ENCODE measurements at regions not wholly inside any gene's neighbourhood (a gene's known extent, or its start where the extent isn't known, plus 50 kb on each side); places are given as distances from the start of the nearest gene placed in this dataset.

DNA sequence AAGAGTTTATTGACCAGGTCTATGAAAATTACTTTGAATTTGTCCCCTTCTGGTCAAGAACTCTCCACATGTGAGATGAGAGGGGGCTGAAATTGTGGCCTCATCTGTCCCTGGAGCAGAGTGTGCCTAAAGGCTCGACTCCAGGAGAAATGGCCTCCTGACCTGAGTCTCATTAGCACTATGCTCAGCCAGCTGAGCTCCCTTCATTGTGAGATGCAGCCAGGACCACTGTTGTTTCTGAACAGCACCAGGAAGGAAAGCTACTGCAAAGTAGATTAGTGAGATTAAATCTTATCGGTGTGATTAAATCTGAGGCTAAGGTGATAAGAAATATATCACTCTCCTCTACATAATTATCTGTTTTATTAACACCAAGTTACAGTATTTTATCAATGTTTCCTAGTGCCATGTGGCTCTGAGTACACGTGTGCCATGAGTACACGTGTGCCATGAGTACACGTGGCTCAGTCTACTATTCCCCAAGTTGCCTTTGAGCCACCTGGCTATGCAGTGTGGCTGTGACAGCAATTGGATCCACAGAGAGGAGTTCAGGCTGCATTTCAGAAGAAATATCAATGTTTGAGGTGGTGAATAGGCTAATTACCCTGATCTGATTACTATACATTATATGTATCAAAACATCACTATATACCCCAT lies 126.9 kb downstream of the IPMK start:
- no peak for ATAC-seq
- H3K27ac Mint-ChIP-seq, result no peak overlapping the region

GRCh38 chr10:58140054-58140453 lies 127.6 kb downstream of the IPMK start:
- H3K27ac Mint-ChIP-seq, result no peak overlapping the region
- H3K4me3 Mint-ChIP-seq, result no peak overlapping the region
- peaks cover 23% of the 10 kb centered on the region for H3K27me3 Mint-ChIP-seq
- ATAC-seq, result no peak
- DNase-seq, result no peak
- peaks cover 5 to 8% of the 10 kb centered on the region in 2 donors for H3K9me3 Mint-ChIP-seq
- H3K4me1 Mint-ChIP-seq, result peaks cover 11% of the 10 kb centered on the region

More for the DNA sequence above, 126.9 kb downstream of the IPMK start:
- H3K4me3 Mint-ChIP-seq, result no peak overlapping the region
- H3K9me3 Mint-ChIP-seq, result peaks cover 5 to 8% of the 10 kb centered on the region in 2 donors
- H3K4me1 Mint-ChIP-seq, result peaks cover 11% of the 10 kb centered on the region
- peaks cover 27% of the 10 kb centered on the region for H3K27me3 Mint-ChIP-seq
- no peak for DNase-seq

DNA sequence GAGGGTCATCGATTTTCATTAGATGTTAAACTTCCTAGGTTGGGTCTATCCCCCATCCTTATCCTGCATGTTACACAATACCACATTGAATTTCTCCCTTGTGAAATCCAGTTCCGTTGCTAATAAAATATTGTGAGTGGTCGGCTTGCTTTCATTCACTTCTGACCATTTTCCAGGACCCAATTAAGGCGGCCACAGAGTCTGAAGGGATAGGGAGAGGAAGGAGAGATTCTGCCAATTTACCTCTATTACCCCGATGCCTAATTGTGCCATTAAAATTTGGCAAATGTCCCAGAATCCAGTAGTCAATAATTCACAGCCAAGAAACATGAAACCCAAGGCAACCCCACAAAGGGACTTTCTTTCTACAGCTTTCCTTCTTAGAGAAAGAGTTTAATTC lies 129.9 kb downstream of the IPMK start:
- Mint-ChIP-seq H3K9me3 (no peaks in the 10 kb centered on the region), H3K27ac (no peak overlapping the region), H3K4me3 (no peak overlapping the region), H3K4me1 (no peaks in the 10 kb centered on the region), H3K27me3 (peaks cover 16% of the 10 kb centered on the region)
- DNase-seq, result no peak
- no peak for ATAC-seq

GRCh38 chr10:58115218-58116050 lies 152.3 kb downstream of the IPMK start:
- DNase-seq, result no peak
- H3K27me3 Mint-ChIP-seq, result peaks cover 24% of the 10 kb centered on the region
- no peak overlapping the region for H3K4me3 Mint-ChIP-seq
- H3K4me1 Mint-ChIP-seq, result no peaks in the 10 kb centered on the region
- ATAC-seq, result no peak
- no peaks in the 10 kb centered on the region for H3K9me3 Mint-ChIP-seq
- no peak overlapping the region for H3K27ac Mint-ChIP-seq

GRCh38 chr10:58109731-58110130 lies 158.0 kb downstream of the IPMK start:
- Mint-ChIP-seq H3K4me1 (no peaks in the 10 kb centered on the region), H3K27ac (no peak overlapping the region), H3K9me3 (no peaks in the 10 kb centered on the region), H3K27me3 (peaks cover 14% of the 10 kb centered on the region), H3K4me3 (no peak overlapping the region)
- ATAC-seq, result no peak
- no peak for DNase-seq

- DNase-seq (no peak), ATAC-seq (no peak)
- Mint-ChIP-seq H3K9me3 (peaks cover 0 to 3% of the 10 kb centered on the region in 2 donors), H3K4me1 (no peaks in the 10 kb centered on the region), H3K27ac (no peak overlapping the region), H3K4me3 (no peak overlapping the region), H3K27me3 (peaks cover 17% of the 10 kb centered on the region)
Measured at GRCh38 chr10:58107506-58107905, 160.2 kb downstream of the IPMK start.

- Mint-ChIP-seq H3K27ac (no peak overlapping the region), H3K9me3 (peaks cover 0 to 9% of the 10 kb centered on the region in 2 donors), H3K4me1 (no peaks in the 10 kb centered on the region), H3K27me3 (peaks cover 20% of the 10 kb centered on the region), H3K4me3 (no peak overlapping the region)
- no peak for ATAC-seq
- DNase-seq, result no peak
Measured at GRCh38 chr10:58106211-58107035, 161.3 kb downstream of the IPMK start.

- no peak for DNase-seq
- Mint-ChIP-seq H3K27ac (no peak overlapping the region), H3K9me3 (peaks cover 0 to 9% of the 10 kb centered on the region in 2 donors), H3K4me1 (no peaks in the 10 kb centered on the region), H3K27me3 (peaks cover 17% of the 10 kb centered on the region), H3K4me3 (no peak overlapping the region)
- ATAC-seq, result no peak
Measured at GRCh38 chr10:58104351-58104751, 163.3 kb downstream of the IPMK start.

DNA sequence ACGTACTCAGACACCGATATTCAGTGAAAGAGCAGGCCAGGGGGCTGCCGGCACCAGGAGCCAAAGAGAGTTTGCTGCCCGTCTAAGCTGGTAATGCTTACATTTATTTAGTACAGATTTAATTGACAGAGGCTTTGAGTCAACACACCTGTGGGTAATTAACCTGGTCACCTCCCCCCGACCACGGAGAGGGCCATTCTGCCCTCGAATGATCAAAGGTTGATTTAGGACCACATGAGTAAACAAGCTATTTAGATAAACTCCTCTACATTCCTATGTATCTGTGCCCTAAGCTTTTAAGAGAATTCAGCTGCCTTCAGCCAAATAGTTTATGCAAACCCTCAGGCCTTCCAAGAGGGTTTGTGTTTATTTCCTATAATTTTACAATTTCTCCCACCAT lies 164.8 kb downstream of the IPMK start:
- H3K9me3 Mint-ChIP-seq, result peaks cover 0 to 9% of the 10 kb centered on the region in 2 donors
- H3K27me3 Mint-ChIP-seq, result peaks cover 17% of the 10 kb centered on the region
- ATAC-seq, result no peak

GRCh38 chr10:58101682-58102081 lies 166.0 kb downstream of the IPMK start:
- ATAC-seq (no peak), DNase-seq (no peak)
- Mint-ChIP-seq H3K4me3 (no peak overlapping the region), H3K4me1 (no peaks in the 10 kb centered on the region), H3K27ac (no peak overlapping the region), H3K27me3 (peaks cover 14% of the 10 kb centered on the region), H3K9me3 (peaks cover 0 to 9% of the 10 kb centered on the region in 2 donors)

More for the DNA sequence above, 164.8 kb downstream of the IPMK start:
- Mint-ChIP-seq H3K27ac (no peak overlapping the region), H3K4me1 (no peaks in the 10 kb centered on the region), H3K4me3 (no peak overlapping the region)
- DNase-seq, result no peak

- H3K4me1 Mint-ChIP-seq, result no peaks in the 10 kb centered on the region
Measured at GRCh38 chr10:58094985-58095718, 172.5 kb downstream of the IPMK start.

GRCh38 chr10:58091886-58092285 lies 175.8 kb downstream of the IPMK start:
- ATAC-seq, result no peak
- no peak overlapping the region for H3K4me3 Mint-ChIP-seq
- no peak overlapping the region for H3K27ac Mint-ChIP-seq
- no peaks in the 10 kb centered on the region for H3K9me3 Mint-ChIP-seq
- peaks cover 21% of the 10 kb centered on the region for H3K27me3 Mint-ChIP-seq
- H3K4me1 Mint-ChIP-seq, result no peaks in the 10 kb centered on the region
- DNase-seq, result no peak

More at GRCh38 chr10:58094985-58095718, 172.5 kb downstream of the IPMK start:
- Mint-ChIP-seq H3K27ac (no peak overlapping the region), H3K27me3 (peaks cover 12% of the 10 kb centered on the region), H3K9me3 (no peaks in the 10 kb centered on the region), H3K4me3 (no peak overlapping the region)
- no peak for ATAC-seq
- no peak for DNase-seq

DNA sequence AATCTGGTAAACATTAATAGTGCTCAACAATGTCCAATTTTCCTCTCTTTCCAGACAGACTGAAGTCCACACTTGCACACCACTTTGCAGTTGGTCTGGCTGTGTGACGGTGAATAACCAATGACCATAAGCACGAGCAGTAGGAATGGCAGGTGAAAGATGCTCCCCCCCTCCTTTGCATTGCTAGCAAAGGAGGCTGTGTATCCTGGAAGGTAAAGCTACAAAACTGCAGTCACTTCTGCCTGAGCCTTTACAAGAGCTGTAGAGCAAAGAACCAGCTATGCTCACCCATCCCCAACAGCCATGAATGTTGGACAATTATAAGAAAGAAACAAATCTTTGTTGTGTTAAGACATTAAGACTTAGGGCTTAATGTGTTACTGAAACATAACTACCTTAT lies 178.0 kb downstream of the IPMK start:
- DNase-seq (no peak), ATAC-seq (no peak)
- Mint-ChIP-seq H3K4me1 (no peaks in the 10 kb centered on the region), H3K9me3 (no peaks in the 10 kb centered on the region), H3K27me3 (peaks cover 20% of the 10 kb centered on the region), H3K4me3 (no peak overlapping the region), H3K27ac (no peak overlapping the region)

GRCh38 chr10:58087896-58088295 lies 179.8 kb downstream of the IPMK start:
- DNase-seq (no peak), ATAC-seq (no peak)
- H3K4me3 Mint-ChIP-seq, result no peak overlapping the region
- no peaks in the 10 kb centered on the region for H3K4me1 Mint-ChIP-seq
- H3K27me3 Mint-ChIP-seq, result peaks cover 8% of the 10 kb centered on the region
- no peak overlapping the region for H3K27ac Mint-ChIP-seq
- H3K9me3 Mint-ChIP-seq, result no peaks in the 10 kb centered on the region

DNA sequence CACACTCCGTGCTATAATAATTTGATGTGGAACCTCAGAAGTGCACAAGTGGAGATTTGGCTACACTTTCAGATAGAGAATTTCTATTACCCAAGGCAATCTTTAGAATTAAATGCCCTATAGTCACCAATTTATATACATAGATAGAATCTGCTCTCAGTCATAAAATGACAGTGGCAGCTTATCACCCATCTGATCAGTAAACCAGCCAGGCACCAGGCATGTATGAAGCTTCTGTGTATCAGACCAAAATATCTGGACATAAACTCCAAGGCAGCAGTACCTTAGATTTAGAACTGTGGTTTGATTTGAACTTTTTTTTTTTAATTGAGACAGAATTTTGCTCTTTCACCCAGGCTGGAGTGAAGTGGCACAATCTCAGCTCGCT lies 180.9 kb downstream of the IPMK start:
- peaks cover 8% of the 10 kb centered on the region for H3K27me3 Mint-ChIP-seq
- no peak overlapping the region for H3K4me3 Mint-ChIP-seq
- H3K4me1 Mint-ChIP-seq, result no peaks in the 10 kb centered on the region
- DNase-seq, result no peak
- ATAC-seq, result no peak
- no peaks in the 10 kb centered on the region for H3K9me3 Mint-ChIP-seq
- no peak overlapping the region for H3K27ac Mint-ChIP-seq
